ENCODE measurements at regions not wholly inside any gene's neighbourhood (a gene's known extent, or its start where the extent isn't known, plus 50 kb on each side); places are given as distances from the start of the nearest gene placed in this dataset.
"Not testable (repeated sequence)": the region's sequence is repeated elsewhere in the genome, so short reads cannot be mapped to it uniquely, and the experiment has no call there.

GRCh38 chr15:92779874-92780273 is 120.2 kb upstream of the CHD2 start:
- TF ChIP-seq CTCF (IDR thresholded peaks at IDR 0.05), result no peak
- ATAC-seq (ENCODE audit: low FRiP score) (no peak), DNase-seq (ENCODE audit: low spot score) (no peak)

- DNase-seq (ENCODE audit: low spot score) (no peak), ATAC-seq (ENCODE audit: low FRiP score) (no peak)
- TF ChIP-seq CTCF (IDR thresholded peaks at IDR 0.05), result no peak
Observed at GRCh38 chr15:92780843-92781242, 119.3 kb upstream of the CHD2 start.

- TF ChIP-seq CTCF (IDR thresholded peaks at IDR 0.05), result no peak
- ATAC-seq (ENCODE audit: low FRiP score), result no peak
- no peak for DNase-seq (ENCODE audit: low spot score)
Observed at GRCh38 chr15:92781925-92782453, 118.1 kb upstream of the CHD2 start.

- TF ChIP-seq CTCF (IDR thresholded peaks at IDR 0.05), result no peak
Observed at GRCh38 chr15:92787116-92787515, 113.0 kb upstream of the CHD2 start.

GRCh38 chr15:92788196-92788595 is 111.9 kb upstream of the CHD2 start:
- TF ChIP-seq CTCF (IDR thresholded peaks at IDR 0.05), result no peak
- no peak for DNase-seq (ENCODE audit: low spot score)
- ATAC-seq (ENCODE audit: low FRiP score), result no peak

More at GRCh38 chr15:92787116-92787515, 113.0 kb upstream of the CHD2 start:
- ATAC-seq (ENCODE audit: low FRiP score) (no peak), DNase-seq (ENCODE audit: low spot score) (no peak)

GRCh38 chr15:92788793-92789192 is 111.3 kb upstream of the CHD2 start:
- not testable (repeated sequence) for DNase-seq (ENCODE audit: low spot score); ATAC-seq (ENCODE audit: low FRiP score)

GRCh38 chr15:92796161-92796611 is 103.9 kb upstream of the CHD2 start:
- TF ChIP-seq CTCF (IDR thresholded peaks at IDR 0.05), result no peak
- DNase-seq (ENCODE audit: low spot score), result no peak
- no peak for ATAC-seq (ENCODE audit: low FRiP score)

All from omental fat pad (tissue), 3 donors.